Astrocyte of the spinal cord (primary cell): ENCODE measurements at regions not wholly inside any gene's neighbourhood (a gene's known extent, or its start where the extent isn't known, plus 50 kb on each side); places are given as distances from the start of the nearest gene placed in this dataset.
A peak's percentile ranks its signal among the peaks of the same experiment; 100 is the strongest.
"Not testable (repeated sequence)": the region's sequence is repeated elsewhere in the genome, so short reads cannot be mapped to it uniquely, and the experiment has no call there.

ENCODE experiments used
- DNase-seq: peaks from one replicate; pipeline ENCODE4 v3.0.0; 2011; ENCODE audit warnings: low read depth, low spot score
- H3K4me3 ChIP-seq: 2 replicates; pipeline ENCODE4 v1.5.1; 2011; ENCODE audit warnings: low read depth, mild to moderate bottlenecking, low read length, moderate library complexity
- in situ Hi-C: cut with HindIII; loops from 2 replicates; pipeline ENCODE4 v1.10.0; 2017; ENCODE audit warnings: low sequenced_read_pairs
- TF ChIP-seq, protein P1 (sequence below): IDR thresholded peaks from 2 replicates; pipeline ENCODE4 v1.5.1; 2012; ENCODE audit warnings: low read depth, mild to moderate bottlenecking, low read length, inconsistent platforms

- TF ChIP-seq, protein P1, sequence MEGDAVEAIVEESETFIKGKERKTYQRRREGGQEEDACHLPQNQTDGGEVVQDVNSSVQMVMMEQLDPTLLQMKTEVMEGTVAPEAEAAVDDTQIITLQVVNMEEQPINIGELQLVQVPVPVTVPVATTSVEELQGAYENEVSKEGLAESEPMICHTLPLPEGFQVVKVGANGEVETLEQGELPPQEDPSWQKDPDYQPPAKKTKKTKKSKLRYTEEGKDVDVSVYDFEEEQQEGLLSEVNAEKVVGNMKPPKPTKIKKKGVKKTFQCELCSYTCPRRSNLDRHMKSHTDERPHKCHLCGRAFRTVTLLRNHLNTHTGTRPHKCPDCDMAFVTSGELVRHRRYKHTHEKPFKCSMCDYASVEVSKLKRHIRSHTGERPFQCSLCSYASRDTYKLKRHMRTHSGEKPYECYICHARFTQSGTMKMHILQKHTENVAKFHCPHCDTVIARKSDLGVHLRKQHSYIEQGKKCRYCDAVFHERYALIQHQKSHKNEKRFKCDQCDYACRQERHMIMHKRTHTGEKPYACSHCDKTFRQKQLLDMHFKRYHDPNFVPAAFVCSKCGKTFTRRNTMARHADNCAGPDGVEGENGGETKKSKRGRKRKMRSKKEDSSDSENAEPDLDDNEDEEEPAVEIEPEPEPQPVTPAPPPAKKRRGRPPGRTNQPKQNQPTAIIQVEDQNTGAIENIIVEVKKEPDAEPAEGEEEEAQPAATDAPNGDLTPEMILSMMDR = no peak
- no peak overlapping the region for H3K4me3 ChIP-seq
- DNase-seq = no peak
- in situ Hi-C loops = no loop called here
Observed at GRCh38 chr4:123652476-123652875, 255.9 kb downstream of the SPRY1 start.

GRCh38 chr4:123653236-123653635 lies 256.6 kb downstream of the SPRY1 start:
- DNase-seq = no peak
- in situ Hi-C loops = no loop called here
- TF ChIP-seq, protein P1 = no peak
- H3K4me3 ChIP-seq = no peak overlapping the region

GRCh38 chr4:123656746-123657294 lies 260.2 kb downstream of the SPRY1 start:
- in situ Hi-C loops, H3K4me3 ChIP-seq, DNase-seq: not testable (repeated sequence)

DNA sequence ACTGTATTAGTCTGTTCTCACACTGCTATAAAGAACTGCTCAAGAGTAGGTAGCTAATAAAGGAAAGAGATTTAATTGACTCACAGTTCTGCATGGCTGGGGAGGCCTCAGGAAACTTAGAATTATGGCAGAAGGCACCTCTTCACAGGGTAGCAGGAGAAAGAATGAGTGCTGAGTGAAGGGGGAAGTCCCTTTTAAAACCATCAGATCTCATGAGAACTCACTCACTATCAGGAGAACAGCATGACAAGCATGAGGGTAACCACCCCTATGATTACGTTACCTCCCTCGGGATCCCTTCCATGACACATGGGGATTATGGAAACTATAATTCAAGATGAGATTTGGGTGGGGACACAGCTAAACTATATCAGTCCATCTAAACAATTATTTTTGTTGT lies 261.0 kb downstream of the SPRY1 start:
- DNase-seq, in situ Hi-C loops, H3K4me3 ChIP-seq: not testable (repeated sequence)

- DNase-seq = no peak
- TF ChIP-seq, protein P1 = no peak
- in situ Hi-C loops = no loop called here
- no peak overlapping the region for H3K4me3 ChIP-seq
Observed at GRCh38 chr4:123659262-123659661, 262.7 kb downstream of the SPRY1 start.

- DNase-seq = peak; percentile 26
- TF ChIP-seq, protein P1 = peak; percentile 29
- in situ Hi-C loops = no loop called here
- H3K4me3 ChIP-seq = no peak overlapping the region
Observed at GRCh38 chr4:123659730-123660129, 263.1 kb downstream of the SPRY1 start.

- H3K4me3 ChIP-seq = no peak overlapping the region
- TF ChIP-seq, protein P1 = peak; percentile 49
- in situ Hi-C loops = no loop called here
- peak; percentile 51 for DNase-seq
Observed at GRCh38 chr4:123661080-123661737, 264.6 kb downstream of the SPRY1 start.
